Right kidney (tissue), 1 donor: ENCODE measurements at regions not wholly inside any gene's neighbourhood (a gene's known extent, or its start where the extent isn't known, plus 50 kb on each side); places are given as distances from the start of the nearest gene placed in this dataset.
"Not testable (repeated sequence)": the region's sequence is repeated elsewhere in the genome, so short reads cannot be mapped to it uniquely, and the experiment has no call there.

Experiments
- DNase-seq: peaks from one replicate; pipeline ENCODE4 v3.0.0-alpha.2; 2016

DNA sequence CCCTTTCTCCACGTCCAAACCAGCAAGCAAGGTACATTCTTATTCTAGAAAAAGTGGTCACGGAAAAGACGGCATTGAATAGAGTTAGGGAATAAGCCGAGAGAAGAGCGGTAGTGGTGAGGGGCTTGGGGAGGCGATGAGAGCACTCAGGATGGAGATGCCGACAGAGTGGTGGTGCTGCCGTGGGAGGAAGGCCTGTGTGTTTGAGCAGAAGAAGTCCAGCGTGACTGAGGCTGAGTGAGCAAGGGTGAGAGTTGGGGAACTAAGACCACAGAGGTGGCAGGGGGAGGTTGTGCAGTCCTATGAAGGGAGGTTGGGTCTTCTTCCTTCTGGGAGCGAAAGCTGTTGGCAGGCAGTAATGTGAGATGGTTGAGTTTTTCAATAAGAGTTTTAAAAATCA, 252.3 kb downstream of the ABCC12 start:
- no peak for DNase-seq

DNA sequence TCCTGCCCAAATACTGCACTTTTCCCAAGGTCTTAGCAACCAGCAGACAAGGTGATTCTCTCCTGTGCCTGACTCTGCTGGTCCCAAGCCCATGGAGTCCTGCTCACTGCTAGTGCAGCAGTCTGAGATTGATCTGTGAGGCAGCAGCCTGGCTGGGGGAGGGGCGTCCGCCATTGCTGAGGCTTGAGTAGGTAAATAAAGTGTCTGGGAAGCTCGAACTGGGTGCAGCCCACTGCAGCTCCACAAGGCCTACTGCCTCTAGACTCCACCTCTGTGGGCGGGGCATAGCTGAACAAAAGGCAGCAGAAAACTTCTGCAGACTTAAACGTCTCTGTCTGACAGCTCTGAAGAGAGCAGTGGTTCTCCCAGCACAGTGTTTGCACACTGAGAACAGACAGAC, 258.7 kb downstream of the ABCC12 start:
- DNase-seq: not testable (repeated sequence)

DNA sequence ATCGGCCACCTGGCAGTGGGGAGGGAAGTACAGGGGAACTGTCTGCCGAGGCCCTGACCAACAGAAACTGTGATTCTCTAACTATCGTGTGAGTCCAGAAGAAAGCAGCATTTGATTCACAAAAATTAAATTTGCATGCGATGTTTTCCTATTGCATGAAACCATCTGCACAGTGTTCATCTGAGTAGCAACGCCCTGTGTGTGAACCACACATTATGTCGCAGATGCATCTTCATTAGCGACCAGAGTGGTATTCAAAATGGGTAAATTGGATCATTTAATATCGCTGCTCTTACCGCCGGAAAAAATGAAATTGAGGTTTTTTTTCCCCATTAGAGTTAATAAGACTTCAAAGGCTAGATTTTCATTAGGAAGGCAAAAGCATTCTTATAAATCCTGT, 260.6 kb downstream of the ABCC12 start:
- no peak for DNase-seq

DNA sequence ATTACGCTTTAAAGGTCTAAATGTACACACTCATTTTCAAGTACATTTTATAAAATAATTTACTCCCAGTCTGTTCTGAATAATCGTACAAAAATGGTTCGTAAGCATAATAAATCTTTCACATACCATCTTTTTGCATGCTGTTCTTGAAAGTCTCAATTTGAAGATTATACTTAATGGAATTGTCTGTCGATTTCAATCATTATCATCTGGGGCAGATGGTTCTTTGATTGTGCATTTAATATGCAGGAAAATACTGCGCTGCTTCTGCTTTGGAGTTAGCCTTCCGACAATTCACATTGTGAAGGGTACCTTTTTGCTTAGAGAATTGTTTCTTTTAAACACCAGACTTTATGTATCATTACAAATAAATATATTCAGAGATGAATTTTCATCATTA, 262.8 kb downstream of the ABCC12 start:
- DNase-seq: no peak

DNA sequence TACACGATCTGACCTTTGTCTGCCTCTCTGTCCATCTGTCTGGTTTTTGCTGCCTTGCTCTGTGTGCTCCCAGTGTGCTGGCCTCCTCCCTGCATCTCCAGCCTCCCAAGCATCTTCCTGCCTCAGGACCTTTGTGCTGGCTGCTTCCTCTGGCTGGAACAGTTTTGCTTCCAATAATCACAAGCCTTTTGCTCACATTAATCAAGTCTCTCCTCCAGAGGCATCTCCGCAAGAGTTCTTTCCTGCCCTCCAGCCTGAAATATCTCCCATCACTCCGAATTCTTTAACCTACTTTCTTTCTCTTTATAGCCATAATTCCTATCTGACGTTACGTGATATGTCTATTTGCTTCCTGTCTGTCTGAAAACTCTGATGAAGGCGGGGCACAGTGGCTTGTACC, 267.1 kb downstream of the ABCC12 start:
- DNase-seq: no peak

DNA sequence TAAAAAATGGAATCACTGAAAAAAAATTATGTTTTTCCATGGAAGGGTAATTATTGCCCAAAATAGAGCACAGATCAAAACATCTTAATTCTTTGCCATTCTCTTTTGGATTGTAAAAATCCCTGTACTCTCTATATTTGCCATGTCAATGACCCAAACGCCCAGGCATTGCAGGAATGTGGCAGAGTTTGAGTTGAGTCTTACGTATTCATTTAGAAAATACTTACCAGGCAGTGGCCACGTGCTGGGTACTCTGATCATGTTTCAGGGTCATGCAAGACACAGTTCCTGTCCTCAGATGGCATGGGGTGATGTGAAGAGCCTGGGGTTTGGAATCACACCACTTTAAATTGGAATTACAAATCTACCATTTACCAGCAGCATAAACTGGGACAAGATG, 267.7 kb downstream of the ABCC12 start:
- no peak for DNase-seq

DNA sequence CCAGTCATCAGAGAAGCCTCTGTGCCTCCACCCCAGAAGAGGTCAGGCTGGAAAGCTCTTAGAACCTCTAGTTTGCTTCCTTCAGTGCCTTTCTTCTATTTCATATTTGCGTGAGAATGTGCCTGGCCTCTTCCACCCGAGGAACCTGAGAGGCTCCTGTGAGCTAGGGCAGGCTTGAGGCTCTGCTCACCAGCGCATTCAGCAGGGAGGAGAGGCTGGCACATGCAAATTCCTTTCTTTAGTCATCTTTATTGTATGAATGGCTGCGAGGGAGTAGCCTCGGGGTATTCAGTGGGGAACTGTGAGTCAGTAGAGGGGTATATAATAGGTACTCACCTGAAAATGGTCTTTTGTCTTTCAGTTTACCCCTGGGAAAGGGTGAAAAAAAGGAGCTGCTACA, 268.3 kb downstream of the ABCC12 start:
- no peak for DNase-seq

DNA sequence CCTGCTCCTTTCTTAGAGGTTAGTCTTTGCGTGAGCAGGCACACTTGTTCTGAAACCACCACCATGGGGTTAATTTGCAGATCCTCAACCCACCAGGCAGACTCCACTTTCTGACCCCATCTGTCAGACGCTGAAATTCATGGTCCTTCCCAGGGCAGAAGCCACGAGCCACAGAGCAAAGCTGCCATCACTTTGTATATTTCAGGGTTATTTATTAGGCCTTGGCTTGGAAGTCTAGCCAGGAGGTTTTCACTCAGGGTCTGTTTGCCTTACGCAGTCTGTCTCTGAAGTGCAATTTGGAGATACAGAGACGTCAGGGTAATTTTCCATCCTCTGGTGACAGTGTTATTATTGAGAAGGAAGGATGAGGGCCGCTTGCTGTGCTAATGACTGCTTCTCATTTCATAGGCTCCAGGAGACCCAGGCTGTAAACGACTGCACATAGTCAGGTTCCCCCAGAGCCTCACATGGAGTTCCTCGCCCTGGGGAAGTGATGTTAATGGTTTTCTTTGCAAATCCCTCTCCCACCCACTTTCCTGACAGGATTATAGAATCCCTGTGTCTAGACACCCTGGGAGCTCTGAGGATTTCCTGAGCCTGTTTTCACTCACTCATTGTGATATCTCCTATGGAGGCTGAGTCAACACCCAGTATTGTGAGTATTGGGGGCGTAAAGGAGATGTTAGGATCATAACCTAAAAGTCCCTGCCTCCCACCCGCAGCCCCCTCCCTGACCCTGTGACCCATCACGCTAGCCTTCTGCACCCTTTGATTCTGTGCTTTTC, 269.0 kb downstream of the ABCC12 start:
- peak; percentile 15 for DNase-seq

DNA sequence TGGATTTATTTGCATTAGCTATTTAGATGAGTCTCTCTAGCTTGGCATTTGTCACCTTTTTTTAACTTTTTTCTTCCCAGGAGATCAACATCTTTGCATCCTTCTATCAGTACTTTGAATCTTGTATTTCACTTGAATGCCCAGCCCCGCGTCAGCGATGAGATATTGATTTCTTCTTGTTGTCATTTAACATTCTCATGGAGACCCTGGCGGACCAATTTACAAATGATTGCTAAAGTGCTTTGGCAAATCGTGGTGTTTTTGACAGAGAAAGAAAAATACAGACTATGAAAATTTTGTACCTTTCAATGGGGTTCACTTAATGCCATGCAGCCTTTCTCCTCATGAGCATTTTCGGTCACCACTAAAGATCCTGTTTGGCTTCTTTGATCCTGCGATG, 269.7 kb downstream of the ABCC12 start:
- DNase-seq: no peak

DNA sequence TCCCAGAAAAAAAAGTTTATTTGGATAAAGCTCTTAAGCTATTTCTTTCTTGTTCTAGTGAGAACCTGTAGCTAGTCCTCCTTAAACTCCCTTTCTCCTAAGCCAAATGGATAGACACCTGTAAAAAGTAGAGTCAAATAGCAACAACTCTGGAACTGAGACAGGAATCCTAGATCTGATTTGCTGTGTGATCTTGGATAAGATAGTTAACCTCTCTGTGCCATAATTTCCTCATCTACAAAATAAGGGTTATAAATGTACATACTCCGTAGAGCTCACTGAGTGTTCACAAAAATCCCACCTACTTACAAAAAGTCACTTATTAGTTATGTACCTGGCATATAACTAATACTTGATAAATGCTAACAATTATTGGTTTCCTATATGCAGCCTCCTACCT, 270.3 kb downstream of the ABCC12 start:
- DNase-seq: no peak

DNA sequence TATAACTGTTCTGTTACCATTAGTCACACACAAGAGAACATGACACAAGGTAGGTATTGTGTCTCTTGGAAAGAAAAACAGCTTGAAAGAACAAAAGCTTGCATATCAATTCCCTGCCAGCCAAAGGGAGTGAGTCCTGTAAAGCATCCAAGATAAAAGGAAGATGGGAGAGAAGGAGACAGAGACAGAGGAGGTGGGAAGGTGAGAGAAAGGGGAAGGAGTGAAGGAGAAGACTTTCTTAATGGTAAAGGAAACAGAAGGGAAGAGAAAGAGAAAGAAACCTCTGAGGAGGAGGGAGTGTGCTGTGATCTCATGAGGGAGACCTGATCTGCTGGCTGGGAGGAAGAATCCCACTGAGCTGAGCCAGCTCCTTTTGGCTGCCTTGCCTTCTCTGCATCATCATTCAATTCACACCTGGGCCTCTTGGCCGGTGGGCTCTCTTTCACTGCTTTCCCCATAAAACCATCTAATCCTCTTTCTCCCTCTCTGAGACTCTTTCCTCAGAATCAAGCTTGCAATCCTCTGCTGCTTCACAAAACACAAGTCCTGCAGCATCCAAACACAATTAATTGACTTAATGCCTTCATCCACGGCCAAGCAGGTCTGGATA, 271.6 kb downstream of the ABCC12 start:
- no peak for DNase-seq

DNA sequence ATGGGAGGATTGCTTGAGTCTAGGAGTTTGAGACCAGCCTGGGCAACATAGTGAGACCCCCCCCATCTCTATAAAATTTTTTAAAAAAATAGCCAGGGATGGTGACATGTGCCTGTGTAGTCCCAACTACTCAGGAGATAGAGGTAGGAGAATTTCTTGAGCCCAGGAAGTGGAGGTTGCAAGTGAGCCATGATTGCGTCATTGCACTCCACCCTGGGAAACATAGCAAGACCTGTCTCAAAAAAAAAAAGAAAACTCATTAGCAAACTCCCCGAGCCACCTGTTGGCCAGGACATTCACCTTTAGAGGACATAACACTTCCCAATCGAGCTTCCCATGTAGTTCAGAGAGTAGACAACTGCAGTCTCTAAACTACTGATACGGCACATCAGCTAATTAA, 274.2 kb downstream of the ABCC12 start:
- no peak for DNase-seq

DNA sequence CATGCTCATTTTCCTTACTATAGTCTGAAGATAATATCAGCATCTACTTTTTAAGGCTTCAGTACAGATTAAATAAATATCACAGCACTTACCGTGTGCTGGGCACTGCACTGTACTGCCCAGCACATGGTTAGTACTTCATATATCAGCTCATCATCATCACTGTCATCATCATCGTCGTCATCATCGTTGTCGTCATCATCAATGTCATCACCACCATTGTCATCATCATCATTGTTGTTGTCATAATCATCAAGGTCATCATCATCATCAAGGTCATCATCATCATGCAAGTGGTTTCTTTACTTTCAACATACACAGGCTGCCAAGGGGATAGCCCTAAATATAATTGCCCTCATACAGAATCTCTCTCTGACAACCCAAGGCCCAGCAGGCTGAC, 275.1 kb downstream of the ABCC12 start:
- DNase-seq: no peak

DNA sequence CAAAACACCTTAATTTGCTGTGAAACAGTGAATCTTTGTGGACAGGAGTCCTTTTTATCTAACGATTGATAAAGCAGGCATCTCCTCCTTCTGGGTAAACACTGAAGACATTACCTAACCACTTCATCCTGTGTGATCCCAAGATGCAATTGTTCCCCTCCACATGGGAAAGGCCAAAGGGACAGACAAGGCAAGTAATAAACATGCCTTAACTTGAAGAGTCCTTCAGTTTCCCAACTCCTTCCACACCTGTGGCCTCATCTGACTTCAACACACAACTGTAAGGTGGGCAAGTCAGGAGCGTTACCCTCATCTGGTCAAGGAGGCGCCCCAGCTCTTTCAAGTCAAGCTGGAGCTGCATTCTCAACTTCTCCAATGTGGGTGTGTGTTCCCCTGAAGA, 278.6 kb downstream of the ABCC12 start:
- no peak for DNase-seq

DNA sequence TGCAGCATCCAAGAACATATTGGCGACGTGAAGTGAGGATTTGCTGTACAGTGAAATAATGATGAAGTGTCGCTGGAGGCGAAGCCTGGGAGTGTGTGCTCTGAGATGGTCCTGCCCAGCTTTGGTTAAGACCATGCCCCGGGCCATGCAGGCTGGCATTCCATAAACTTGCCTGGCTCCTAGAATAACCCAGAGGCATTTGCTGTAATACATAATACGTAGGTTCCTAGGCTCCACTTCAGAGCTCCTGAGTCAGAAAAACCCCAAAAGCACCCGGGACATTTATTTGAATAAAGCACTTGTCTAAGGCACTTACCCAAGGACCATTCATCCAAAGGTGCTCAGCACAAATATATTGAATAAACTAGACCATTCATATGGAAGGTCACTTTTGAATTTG, 279.3 kb downstream of the ABCC12 start:
- DNase-seq: no peak

DNA sequence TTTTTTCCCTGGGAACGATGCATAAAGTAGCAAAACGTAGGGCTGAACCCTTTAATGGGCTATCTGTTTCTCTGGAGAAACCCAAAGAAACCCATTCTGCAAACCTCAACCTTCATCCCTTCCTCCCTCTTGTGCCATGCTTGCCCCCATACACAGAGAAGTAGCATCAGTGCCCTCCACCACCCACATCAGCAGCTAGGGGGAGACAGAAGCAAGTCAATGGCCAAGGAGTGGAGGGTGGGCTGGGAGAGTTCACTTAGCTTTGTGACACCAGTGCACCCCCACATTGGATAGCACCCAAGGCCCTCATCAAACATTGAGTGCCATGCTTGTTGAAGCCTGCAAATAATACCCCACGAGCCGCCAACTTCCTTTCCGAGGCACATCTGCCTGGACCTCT, 282.4 kb downstream of the ABCC12 start:
- no peak for DNase-seq

DNA sequence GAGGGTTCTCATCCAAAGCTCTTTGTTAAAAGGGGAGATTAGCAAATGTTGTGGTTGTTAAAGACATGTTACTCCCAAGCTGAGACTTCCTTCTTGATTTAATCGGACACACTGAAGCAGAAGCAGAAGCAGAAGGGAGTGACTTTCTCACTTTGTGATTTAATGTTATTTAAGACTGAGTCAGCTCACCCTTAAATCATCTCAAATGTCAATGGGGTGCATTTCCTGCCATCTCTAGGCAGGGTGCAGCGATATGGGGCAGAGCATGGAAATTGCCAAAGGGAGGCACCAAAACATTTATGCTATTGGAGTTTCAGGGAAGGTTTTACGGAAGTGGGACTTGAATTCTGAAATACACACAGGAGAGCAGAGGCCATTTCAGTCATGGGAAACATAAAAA, 283.6 kb downstream of the ABCC12 start:
- DNase-seq: no peak

DNA sequence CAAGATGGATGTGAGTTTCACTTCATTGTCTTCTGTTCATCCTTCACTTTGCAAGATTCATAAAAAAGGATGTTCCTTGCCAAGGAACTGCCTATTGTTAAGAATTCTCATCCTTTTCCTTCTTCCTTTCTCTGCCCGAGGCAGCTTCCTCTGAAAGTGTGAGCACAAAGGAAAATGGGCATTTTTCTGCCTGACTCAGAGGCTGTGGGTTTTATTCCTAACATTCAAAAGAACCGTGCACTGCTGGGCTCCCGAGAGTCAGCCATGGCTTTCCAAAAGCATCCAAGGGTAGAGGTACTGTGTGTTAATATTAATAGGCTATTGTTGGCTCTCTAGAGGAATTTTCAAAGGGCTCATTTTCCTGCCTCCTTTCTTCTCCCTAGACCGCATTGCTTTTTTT, 289.4 kb downstream of the ABCC12 start:
- no peak for DNase-seq

DNA sequence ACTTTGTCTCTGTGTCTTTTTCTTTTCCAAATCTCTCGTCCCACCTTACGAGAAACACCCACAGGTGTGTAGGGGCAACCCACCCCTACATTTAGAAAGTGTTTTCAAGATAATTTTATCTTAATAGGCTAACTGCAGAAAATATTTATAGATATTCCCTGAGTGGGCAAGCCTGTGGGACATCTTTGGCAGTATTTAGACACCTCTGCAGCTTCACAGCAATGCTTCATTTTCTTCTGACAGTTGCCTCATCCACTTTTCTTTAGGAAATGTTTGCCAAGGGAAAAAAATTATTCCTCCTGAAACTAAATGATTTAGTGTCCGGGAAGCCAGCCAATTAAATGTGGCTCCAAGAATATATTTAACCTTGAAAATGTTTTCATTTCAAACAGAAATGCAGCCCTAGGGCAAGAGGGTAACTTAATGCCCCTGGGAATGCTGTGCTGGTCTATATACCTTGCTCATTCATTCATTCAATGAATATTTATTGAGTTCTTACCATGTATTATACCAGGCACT, 290.4 kb downstream of the ABCC12 start:
- DNase-seq: no peak

DNA sequence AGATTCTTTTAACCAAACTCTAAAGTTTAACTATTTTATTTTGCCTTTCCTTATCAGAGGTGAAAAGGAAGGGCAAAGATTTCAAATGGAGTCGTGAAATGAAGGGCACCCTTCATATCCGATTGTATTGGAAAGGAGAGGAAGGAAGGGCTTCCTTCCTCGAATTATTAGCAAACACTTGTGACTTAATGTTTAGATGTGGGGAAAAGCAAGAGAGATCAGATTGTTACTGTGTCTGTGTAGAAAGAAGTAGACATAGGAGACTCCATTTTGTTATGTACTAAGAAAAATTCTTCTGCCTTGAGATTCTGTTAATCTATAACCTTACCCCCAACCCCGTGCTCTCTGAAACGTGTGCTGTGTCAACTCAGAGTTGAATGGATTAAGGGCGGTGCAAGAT, 291.5 kb downstream of the ABCC12 start:
- DNase-seq: not testable (repeated sequence)

DNA sequence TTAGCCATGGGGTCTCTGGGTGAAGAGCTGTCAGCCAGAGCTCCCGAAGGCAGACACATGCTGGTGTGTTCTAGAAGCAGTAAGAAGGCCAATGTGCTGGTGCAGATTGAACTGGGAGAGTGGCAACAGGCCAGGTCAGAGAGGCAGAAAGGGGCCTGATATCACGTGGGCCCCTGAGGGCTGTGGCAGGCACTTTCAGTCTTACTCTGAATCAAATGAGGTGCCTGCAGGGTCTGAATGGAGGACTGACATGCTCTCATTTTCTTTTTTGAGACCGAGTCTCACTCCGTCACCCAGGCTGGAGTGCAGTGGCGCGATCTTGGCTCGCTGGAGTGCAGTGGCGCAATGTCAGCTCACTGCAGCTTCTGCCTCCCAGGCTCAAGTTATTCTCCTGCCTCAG, 293.8 kb downstream of the ABCC12 start:
- DNase-seq: no peak

DNA sequence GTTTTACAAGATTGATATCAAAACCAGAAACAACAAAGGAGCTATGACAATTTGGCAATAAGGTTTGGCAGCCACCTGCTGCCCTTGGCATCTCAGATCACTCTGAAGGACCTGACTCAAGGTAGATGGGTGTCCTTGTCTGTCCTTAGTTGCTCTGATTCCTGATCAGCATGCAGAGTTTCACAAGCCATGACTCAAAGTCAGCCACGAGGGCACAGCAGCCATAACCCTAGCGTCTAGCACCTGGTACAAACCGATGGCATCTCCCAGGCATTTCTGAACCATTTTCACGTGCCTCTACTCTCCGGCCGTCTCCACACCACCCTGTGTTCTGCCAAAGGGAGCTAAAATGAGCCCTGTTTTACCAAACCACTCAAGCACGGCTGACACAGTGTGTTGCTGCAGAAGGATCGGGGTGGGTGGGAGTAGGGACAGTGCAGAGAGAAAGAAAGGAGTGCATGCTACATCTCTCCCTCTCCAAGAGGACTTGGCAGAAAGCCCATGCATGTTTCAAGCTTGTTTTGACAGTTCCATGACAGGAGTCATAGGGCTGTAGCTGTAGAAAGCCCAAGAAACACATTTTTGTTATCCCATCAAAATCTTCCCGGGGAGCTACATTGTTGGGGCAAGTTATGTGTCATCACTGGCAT, 297.3 kb downstream of the ABCC12 start:
- DNase-seq: no peak

DNA sequence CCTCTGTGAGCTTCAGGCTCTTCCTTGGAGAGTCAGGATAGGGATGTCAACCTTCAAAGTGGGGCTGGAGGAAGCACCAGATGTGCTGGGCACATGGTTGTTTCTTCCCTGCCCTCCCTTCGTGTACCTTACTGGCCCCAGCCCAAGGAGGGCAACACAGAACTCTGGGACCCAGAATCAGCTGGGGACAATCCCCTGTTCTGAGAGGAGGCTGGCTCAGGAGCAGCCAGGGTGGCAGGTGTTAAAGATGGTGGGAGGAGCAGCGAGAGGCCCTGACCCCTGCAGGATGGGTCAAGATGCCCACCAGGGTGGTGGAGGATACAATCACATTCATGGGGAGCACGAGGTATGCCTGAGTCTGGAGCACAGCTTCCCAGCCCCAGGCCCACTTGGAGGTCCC, 300.4 kb downstream of the ABCC12 start:
- no peak for DNase-seq

DNA sequence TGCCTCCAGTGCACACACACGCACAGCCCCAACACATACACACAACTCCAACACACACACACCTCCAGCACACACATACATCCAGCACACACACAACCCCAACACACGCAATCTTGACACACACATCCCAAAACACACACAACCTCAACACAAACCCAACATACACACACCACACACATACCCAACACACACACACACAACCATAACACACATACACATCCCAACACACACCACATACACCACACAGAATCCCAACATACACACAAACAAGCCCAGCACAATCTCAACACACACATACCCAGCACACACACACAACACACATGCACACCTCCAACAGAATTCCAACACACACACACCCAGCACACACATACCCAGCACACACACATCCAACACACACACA, 301.1 kb downstream of the ABCC12 start:
- DNase-seq: no peak
